Stimulated activated effector memory CD8-positive, alpha-beta T cell treated with anti-CD3 and anti-CD28 coated beads, Interleukin-12 subunit alpha, Interleukin-12 subunit beta, amount 100 ng/mL, for 72 hours (primary cell): ENCODE measurements at regions not wholly inside any gene's neighbourhood (a gene's known extent, or its start where the extent isn't known, plus 50 kb on each side); places are given as distances from the start of the nearest gene placed in this dataset.

Experiments
- ATAC-seq: fragments of 150-1000 bp; cut with Tn5 transposase; 2 replicates; pipeline ENCODE4 v1.10.0; 2021
- DNase-seq, 2 donors: peaks; one replicate each; pipeline ENCODE4 v3.0.0; 2021 to 2022; ENCODE audit warnings: low spot score in 2 of 2
- H3K27ac Mint-ChIP-seq: one replicate; pipeline ENCODE4 v1.8.0; 2022; ENCODE audit warnings: mild to moderate bottlenecking, mixed read lengths
- H3K36me3 Mint-ChIP-seq: one replicate; pipeline ENCODE4 v1.8.0; 2022; ENCODE audit warnings: mild to moderate bottlenecking, mixed read lengths
- H3K4me1 Mint-ChIP-seq: one replicate; pipeline ENCODE4 v1.8.0; 2022; ENCODE audit warnings: mixed read lengths
- H3K4me3 Mint-ChIP-seq: one replicate; pipeline ENCODE4 v1.8.0; 2022; ENCODE audit warnings: mild to moderate bottlenecking, mixed read lengths
- H3K9me3 Mint-ChIP-seq: one replicate; pipeline ENCODE4 v1.8.0; 2022; ENCODE audit warnings: mixed read lengths

DNA sequence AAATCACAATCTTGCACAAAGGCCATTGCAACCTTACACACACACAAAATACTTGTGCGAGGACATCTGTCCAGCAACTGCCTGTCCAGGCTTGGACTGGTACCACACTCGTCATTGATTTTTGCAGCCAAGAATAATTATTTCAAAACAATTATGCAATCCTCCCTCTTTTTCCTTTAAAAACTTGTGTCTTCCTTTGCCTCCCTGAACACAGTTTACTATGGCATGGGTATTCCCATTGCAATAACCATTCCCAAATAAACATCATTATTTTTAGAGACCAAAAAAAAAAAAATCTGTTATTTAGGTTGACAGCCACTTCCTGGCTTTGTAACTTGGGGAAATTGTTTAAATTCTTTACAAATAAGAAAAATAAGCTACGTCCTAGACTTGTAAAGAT, 54.0 kb downstream of the C11orf91 start:
- Mint-ChIP-seq H3K4me1 (no peaks in the 10 kb centered on the region), H3K36me3 (no peaks in the 10 kb centered on the region), H3K4me3 (no peak overlapping the region), H3K9me3 (no peaks in the 10 kb centered on the region), H3K27ac (no peak overlapping the region)
- no peak for DNase-seq
- no peak for ATAC-seq

DNA sequence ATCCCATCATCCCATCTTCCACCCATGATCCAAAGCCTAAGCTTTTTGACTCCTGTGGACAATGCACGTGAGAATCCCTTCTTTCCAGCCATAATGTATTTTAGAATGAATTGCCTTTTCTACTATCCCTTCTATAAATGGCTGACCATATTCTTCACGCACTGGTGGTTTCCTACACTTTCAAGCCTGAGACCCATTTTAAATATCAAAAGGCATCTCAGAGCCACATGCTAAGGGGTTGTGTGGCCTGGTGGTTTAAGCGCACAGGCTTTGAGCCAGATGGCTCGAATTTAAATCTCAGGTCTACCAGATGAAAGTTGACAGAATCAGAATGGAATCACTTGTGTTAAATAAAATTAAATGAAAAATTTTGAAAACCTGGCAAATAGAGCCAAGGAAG, 54.5 kb downstream of the C11orf91 start:
- no peaks in the 10 kb centered on the region for H3K9me3 Mint-ChIP-seq
- DNase-seq, result no peak
- no peaks in the 10 kb centered on the region for H3K4me1 Mint-ChIP-seq
- no peak overlapping the region for H3K4me3 Mint-ChIP-seq
- no peak overlapping the region for H3K27ac Mint-ChIP-seq
- no peaks in the 10 kb centered on the region for H3K36me3 Mint-ChIP-seq
- no peak for ATAC-seq

DNA sequence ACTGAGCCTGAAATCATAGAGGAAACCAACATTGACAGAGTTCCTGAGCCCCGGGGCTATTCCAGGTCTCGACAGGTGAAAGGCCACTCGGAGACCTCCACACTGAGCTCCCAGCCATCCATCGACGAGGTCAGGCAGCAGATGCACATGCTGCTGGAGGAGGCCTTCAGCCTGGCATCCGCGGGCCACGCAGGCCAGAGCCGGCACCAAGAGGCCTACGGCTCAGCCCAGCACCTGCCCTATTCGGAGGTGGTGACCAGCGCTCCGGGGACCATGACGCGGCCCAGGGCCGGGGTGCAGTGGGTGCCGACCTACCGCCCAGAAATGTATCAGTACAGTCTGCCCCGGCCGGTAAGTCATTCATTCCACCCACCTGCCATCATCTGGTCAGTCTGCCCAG, 54.9 kb downstream of the C11orf91 start:
- Mint-ChIP-seq H3K36me3 (no peaks in the 10 kb centered on the region), H3K4me3 (no peak overlapping the region), H3K27ac (no peak overlapping the region), H3K4me1 (no peaks in the 10 kb centered on the region), H3K9me3 (no peaks in the 10 kb centered on the region)
- ATAC-seq (no peak), DNase-seq (no peak)

DNA sequence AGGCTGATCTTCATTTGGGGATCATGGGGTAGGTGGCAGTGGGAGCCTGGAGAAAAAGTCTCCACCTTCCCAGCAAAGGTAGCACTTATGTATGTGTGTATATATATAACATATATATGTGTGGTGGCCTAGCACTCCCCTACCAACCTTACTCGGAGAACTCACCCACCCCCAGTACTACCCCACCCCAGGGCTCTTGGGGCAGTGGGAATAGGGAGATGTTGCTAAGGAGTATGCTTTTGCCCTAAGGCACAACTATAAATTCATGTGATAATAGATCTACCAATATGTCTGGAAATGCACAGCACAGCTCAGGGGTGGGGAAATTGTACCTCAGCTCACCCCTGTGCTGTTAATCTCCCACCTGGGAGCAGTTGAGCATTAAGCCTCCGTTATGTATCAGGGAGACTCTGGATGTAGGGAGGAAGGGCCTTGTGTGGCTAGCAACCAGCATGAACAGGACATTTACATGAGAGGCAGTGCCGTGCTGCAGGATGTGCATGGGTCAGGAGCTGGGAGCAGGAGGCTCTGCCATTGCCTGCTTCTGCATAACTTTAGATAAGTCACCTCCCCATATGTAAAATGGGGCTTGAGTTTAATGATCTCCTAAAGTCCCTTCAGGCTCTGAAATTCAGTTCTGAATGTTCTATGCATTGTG, 57.3 kb downstream of the C11orf91 start:
- ATAC-seq (no peak), DNase-seq (peak in 1 of 2 donors; percentile 40)
- H3K4me3 Mint-ChIP-seq, result no peak overlapping the region
- H3K36me3 Mint-ChIP-seq, result no peaks in the 10 kb centered on the region
- H3K4me1 Mint-ChIP-seq, result no peaks in the 10 kb centered on the region
- no peak overlapping the region for H3K27ac Mint-ChIP-seq
- peaks cover 4% of the 10 kb centered on the region for H3K9me3 Mint-ChIP-seq

DNA sequence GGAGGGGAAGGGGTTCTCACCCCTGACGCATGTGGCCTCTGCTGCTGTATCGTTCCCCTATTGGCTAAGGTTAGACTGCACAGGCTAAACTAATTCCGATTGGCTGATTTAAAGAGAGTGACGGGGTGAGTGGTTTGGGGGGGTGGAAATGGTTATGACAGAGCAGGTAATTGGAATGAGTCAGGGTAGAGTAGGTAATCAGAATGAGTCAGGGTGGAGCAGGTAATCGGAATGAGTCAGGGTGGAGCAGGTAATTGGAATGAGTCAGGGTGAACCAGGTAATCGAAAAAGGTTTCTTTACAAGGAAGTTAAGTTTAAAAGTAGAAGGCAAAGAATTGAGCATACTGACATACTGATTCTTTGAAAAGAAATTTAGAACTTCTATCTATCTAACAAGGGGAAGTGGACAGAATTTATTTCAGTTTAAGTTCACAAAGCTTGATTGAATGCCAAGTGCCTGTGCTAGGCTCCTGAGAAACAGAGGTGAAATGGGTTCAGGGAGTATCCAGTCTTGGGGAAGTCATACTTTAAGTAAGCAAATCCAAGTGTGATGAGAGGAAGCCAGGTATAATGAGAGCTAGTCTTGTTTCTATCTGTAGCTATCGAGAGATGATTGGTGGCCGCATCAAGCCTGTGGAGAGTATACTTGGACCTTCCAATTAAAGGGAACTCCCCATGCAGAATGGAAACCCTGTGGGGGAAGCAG, 58.0 kb downstream of the C11orf91 start:
- Mint-ChIP-seq H3K27ac (no peak overlapping the region), H3K9me3 (peaks cover 4% of the 10 kb centered on the region), H3K4me1 (no peaks in the 10 kb centered on the region), H3K36me3 (no peaks in the 10 kb centered on the region), H3K4me3 (no peak overlapping the region)
- ATAC-seq (no peak), DNase-seq (peak in 1 of 2 donors; percentile 0)

DNA sequence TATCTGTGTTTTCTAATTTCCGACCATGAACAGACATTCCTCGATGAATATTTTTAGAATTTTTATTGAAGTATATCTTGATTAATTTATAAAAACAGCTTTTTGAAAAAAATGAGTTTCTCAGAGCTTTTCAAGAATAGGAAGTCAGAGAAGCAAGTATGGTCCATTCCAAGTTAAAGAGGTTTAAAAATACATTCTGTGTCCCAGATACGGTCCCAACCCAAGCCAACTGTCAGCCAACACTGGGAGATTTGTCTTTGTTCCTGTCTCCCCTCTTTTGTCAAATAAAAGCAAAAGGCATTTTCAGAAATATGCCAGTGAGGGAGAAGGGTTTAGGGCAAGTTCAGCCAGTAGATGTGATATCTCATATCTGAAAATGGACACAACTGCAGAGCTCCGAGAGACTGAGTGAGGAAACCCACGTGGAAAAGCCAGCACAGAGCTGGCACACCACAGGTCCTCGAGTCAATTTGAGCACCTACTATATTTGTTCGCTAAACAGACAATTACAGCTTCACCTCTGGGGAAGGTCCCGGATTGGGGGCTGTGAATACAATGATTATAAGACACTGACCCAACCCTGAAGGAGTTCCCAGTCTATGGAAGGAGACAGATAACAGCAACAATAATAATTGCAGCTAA, 59.8 kb downstream of the C11orf91 start:
- Mint-ChIP-seq H3K4me3 (no peak overlapping the region), H3K36me3 (no peaks in the 10 kb centered on the region), H3K4me1 (no peaks in the 10 kb centered on the region), H3K27ac (no peak overlapping the region), H3K9me3 (peaks cover 4% of the 10 kb centered on the region)
- DNase-seq (peak in 1 of 2 donors; percentile 7), ATAC-seq (no peak)

DNA sequence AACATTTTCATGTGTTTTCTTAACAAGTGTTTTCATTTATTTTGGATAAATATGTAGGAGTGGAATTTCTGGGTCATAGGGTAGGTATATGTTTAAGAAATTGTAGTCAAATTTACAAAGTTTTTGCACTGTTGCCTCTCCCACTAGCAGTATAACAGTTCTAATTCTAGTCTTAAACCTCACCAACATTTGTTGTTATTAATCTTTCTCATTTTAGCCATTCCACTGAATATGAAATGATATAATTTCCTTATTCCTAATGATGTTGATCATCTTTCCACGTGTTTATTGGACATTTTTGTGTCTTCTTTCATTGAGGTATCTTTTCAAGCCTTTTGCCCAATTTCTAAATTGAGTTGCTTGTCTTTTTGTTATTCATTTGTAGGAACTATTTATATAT, 62.0 kb downstream of the C11orf91 start:
- DNase-seq, result no peak
- Mint-ChIP-seq H3K9me3 (peaks cover 4% of the 10 kb centered on the region), H3K4me3 (no peak overlapping the region), H3K27ac (no peak overlapping the region), H3K36me3 (no peaks in the 10 kb centered on the region), H3K4me1 (no peaks in the 10 kb centered on the region)
- ATAC-seq, result no peak

DNA sequence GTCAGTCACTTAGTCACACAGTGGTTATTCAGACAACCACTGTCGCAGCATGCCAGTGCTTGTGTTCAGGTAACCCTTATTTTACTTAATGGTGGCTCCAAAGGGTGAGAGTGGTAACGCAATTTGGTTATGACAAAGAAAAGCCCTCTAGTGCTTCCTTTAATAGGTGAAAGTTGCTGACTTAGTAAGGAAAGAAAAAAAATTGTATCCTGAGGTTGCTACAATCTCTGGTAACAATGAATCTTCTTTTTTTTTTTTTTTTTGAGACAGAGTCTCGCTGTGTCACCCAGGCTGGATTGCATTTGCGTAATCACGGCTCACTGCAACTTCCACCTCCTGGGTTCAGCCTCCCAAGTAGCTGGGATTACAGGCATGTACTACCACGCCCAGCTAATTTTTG, 64.5 kb downstream of the C11orf91 start:
- H3K4me3 Mint-ChIP-seq, result no peak overlapping the region
- H3K4me1 Mint-ChIP-seq, result no peaks in the 10 kb centered on the region
- no peak overlapping the region for H3K27ac Mint-ChIP-seq
- ATAC-seq (no peak), DNase-seq (no peak)
- no peaks in the 10 kb centered on the region for H3K36me3 Mint-ChIP-seq
- H3K9me3 Mint-ChIP-seq, result peaks cover 4% of the 10 kb centered on the region

DNA sequence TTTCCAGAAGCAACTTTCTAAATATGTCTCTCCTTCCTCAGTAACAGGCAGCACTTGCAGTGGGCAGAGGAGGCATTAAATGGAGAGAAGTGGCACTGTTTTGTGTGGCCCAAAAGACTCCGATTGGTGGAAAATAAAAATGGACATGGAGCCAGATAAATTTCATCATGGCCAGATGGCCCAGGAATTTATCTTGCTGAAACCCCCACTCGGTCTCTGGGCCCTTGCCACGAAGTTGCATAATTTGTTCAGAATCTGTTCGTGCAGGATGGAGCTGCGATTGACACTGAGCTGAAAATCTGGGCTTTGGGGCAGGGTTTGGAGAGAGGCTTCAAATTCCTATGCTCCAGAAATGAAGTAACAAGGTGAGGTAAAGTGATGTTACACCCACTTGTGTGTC, 65.5 kb downstream of the C11orf91 start:
- ATAC-seq, result no peak
- no peaks in the 10 kb centered on the region for H3K4me1 Mint-ChIP-seq
- peak in 1 of 2 donors; percentile 18 for DNase-seq
- H3K4me3 Mint-ChIP-seq, result no peak overlapping the region
- H3K9me3 Mint-ChIP-seq, result peaks cover 4% of the 10 kb centered on the region
- H3K27ac Mint-ChIP-seq, result no peak overlapping the region
- no peaks in the 10 kb centered on the region for H3K36me3 Mint-ChIP-seq

DNA sequence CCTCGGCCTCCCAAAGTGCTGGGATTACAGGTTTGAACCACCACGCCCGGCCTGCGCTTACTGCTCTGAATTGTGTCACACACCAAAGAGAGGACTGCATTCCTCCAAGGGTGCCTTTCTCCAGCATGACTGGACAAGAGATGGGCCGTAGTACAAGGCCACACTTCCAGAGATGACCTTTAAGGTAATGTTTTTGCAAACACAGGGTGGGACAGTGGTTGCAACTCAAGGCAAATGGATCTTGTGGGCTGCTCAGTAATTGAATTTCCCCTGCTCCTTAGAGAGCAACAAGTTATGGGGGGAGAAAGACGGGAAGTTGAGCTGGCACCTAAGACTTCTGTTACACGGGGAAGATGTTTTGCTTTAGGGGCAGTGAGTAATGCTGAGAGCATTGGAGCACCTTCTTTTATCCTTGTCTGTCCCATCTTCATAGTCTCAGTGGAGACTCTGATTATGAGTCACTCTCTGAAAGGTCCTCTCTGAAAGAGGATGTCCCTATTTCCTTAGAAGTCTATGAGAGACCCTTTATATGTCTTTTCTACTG, 66.3 kb downstream of the C11orf91 start:
- H3K36me3 Mint-ChIP-seq, result no peaks in the 10 kb centered on the region
- H3K4me1 Mint-ChIP-seq, result no peaks in the 10 kb centered on the region
- ATAC-seq (peak; percentile 8), DNase-seq (no peak)
- H3K27ac Mint-ChIP-seq, result no peak overlapping the region
- H3K4me3 Mint-ChIP-seq, result no peak overlapping the region
- peaks cover 4% of the 10 kb centered on the region for H3K9me3 Mint-ChIP-seq

DNA sequence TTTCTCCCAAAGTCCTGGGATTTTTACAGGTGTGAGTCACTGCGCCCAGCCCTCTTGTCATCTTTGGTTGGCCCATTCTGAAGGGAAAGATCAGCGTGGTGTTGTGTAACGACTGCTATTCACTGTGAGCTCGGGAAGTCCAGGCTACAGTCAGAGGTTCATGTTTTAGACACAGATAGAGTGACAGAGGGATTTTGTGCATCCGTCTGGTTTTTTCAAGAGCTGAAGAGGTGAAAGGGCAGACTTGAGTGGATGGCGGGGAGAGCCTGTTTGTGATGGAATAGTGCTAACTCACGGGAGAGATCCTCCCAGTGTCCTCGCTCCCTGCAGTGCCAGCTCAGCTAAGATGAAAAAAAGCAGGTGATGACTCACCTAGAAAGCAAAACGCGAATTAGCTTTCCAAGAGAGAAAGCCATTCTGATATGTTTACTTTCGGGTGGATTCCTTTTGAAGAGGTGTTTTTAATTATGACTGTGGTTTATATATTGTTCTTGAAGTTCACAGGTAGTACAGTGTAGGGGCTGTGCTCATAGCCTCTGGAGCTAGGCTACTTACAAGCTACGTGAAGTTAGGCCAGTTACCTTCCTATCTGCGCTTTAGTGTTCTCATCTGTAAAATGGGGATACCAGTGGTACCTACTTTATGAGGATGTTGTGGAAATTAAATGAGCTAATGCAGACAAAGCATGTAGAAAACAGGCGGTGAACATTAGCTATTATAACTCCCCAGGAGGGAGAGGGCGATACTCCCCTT, 67.2 kb downstream of the C11orf91 start:
- H3K4me1 Mint-ChIP-seq, result no peaks in the 10 kb centered on the region
- H3K27ac Mint-ChIP-seq, result no peak overlapping the region
- no peaks in the 10 kb centered on the region for H3K9me3 Mint-ChIP-seq
- ATAC-seq, result no peak
- no peaks in the 10 kb centered on the region for H3K36me3 Mint-ChIP-seq
- H3K4me3 Mint-ChIP-seq, result no peak overlapping the region
- no peak for DNase-seq

DNA sequence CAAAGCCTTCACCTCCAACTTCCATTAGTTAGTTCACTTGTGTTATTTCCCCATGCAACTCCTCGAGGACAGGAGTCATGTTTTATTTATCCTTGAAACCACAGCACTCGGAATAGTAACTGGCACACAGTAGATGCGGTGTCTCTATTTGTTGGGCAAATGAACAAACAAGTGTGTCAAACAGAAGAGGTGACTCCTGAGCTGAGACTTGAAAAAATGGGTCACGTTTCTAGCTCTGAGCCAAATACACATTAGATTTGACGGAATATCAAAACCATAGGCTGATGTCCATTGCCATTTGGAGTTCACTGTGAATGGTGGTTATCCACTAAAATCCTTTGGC, 68.9 kb downstream of the C11orf91 start:
- Mint-ChIP-seq H3K4me3 (no peak overlapping the region), H3K4me1 (no peaks in the 10 kb centered on the region), H3K27ac (no peak overlapping the region)

DNA sequence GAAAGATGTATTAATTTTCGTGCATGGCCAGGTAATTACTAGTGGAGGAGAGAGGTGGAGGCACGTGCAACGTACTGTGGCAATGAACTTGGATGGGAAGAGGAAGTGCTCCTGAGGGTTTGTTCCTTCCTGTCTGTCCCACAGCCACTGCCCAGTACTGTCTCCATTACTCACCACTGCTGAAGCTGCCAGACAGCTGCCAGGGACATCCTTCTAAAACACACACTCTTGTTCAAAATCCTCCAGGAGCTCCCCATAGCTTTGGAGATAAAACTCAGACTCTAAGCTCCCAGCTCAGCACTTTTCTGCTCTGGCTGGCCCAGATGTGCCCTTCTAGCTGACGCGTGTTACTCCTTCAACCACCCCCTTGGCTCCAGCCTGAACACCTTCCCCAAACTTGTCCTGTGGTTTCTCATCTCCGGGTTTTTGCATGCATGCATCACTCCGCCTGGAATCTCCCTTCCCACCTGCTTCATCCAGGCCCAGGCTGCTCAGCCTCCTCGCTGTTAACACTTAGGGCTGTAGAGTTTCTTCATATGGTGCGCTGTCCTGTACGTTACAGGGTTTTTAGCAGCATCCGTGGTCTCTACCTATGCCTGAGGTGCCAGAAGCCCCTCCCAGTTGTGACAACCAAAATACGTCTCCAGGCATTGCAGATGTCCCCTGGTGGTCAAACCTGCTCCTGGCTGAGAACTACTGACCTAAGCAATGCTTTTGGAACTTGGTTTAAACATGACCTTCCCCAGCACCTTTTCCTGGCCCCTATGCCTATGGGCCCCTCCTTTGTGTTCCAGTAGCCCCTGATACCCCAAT, 69.5 kb downstream of the C11orf91 start:
- no peak for ATAC-seq
- H3K4me3 Mint-ChIP-seq, result no peak overlapping the region

More for the DNA sequence above, 68.9 kb downstream of the C11orf91 start:
- no peaks in the 10 kb centered on the region for H3K36me3 Mint-ChIP-seq
- H3K9me3 Mint-ChIP-seq, result no peaks in the 10 kb centered on the region
- ATAC-seq (no peak), DNase-seq (no peak)

DNA sequence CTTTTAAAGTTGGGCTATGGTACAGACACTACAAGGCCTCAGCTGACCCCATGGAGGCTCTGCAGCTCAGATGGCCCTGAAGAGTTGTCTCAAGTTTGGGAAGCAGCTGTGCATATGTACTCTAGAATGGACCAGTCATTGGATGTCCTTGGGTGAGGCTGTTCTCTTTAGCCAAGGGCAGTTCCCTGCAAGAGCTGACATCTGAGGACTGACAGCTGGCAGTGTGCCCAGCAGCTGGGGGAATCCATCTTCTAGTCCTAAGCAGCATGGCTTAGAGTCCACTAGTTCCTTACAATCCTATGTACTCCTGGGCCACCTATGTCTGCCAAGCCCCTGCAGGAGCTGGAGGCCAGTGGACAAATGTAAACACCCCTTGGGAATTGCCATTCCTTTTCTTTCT, 76.5 kb downstream of the C11orf91 start:
- DNase-seq (no peak), ATAC-seq (peak; percentile 26)
- Mint-ChIP-seq H3K4me3 (no peak overlapping the region), H3K27ac (no peak overlapping the region), H3K36me3 (no peaks in the 10 kb centered on the region), H3K9me3 (no peaks in the 10 kb centered on the region), H3K4me1 (no peaks in the 10 kb centered on the region)

More for the DNA sequence above, 69.5 kb downstream of the C11orf91 start:
- no peak overlapping the region for H3K27ac Mint-ChIP-seq
- H3K9me3 Mint-ChIP-seq, result no peaks in the 10 kb centered on the region
- no peaks in the 10 kb centered on the region for H3K36me3 Mint-ChIP-seq
- H3K4me1 Mint-ChIP-seq, result no peaks in the 10 kb centered on the region
- DNase-seq, result no peak

DNA sequence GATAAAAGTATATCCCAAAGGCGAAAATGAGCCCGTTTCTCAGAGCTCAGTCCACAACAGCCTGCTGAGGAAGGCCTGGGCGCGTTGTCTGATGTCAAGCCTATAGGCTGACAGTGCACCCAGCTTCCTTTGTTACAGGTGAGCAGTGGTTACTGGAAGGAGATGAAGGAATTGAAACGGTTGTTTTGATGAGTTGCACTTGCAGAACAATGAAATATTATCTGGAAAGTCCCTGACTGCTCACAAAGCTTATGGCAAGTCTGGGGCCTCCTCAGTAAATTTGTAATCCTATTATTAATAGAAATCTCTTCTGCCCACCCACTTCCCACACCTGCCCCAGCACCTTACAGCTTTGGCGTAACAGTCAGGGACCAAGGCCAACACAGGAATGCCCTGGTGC, 77.8 kb downstream of the C11orf91 start:
- H3K27ac Mint-ChIP-seq, result no peak overlapping the region
- ATAC-seq (no peak), DNase-seq (no peak)
- H3K4me1 Mint-ChIP-seq, result no peaks in the 10 kb centered on the region
- H3K9me3 Mint-ChIP-seq, result no peaks in the 10 kb centered on the region
- H3K36me3 Mint-ChIP-seq, result no peaks in the 10 kb centered on the region
- no peak overlapping the region for H3K4me3 Mint-ChIP-seq
